OCI-LY7 (cell line): ENCODE measurements at regions not wholly inside any gene's neighbourhood (a gene's known extent, or its start where the extent isn't known, plus 50 kb on each side); places are given as distances from the start of the nearest gene placed in this dataset.

Source experiments
- BruUV-seq: library from RNA; stranded (reverse); fragments of 400-500 nt; replicated peaks from 2 replicates; lab custom pipeline; 2021; lab: Mats Ljungman, UMichigan
- CTCF ChIA-PET: fragments of 300-600 bp; sonication (Branson Sonifier 250); formaldehyde crosslinking; loops from one replicate; lab custom pipeline; 2022; ENCODE audit warnings: antibody characterized with exemption; ENCODE audit not compliant: unreplicated experiment; lab: Charles Lee
- POLR2A ChIA-PET: fragments of 300-600 bp; sonication (Branson Sonifier 250); formaldehyde crosslinking; loops from one replicate; lab custom pipeline; 2022; ENCODE audit warnings: antibody characterized with exemption; lab: Charles Lee
- DNase-seq: peaks from one replicate; pipeline ENCODE4 v3.0.0-alpha.2; 2015; ENCODE audit warnings: low spot score
- H2AFZ ChIP-seq: fragments of 200-600 bp; sonication (generic), shearing (Covaris generic); 2 replicates; pipeline ENCODE4 v1.6.1; 2014; ENCODE audit warnings: mild to moderate bottlenecking, antibody characterized with exemption, low read length, moderate library complexity
- H3K27ac ChIP-seq: fragments of 200-600 bp; sonication (generic); 2 replicates; pipeline ENCODE4 v1.5.1; 2014; ENCODE audit warnings: mixed run types, low read depth, mild to moderate bottlenecking, moderate library complexity, low read length, inconsistent platforms; ENCODE audit not compliant: poor library complexity, severe bottlenecking
- H3K36me3 ChIP-seq: fragments of 200-600 bp; sonication (generic); 2 replicates; pipeline ENCODE4 v1.6.1; 2014; ENCODE audit warnings: mild to moderate bottlenecking, antibody characterized with exemption, low read length, moderate library complexity, mixed read lengths; ENCODE audit not compliant: insufficient read depth
- H3K4me1 ChIP-seq: fragments of 200-600 bp; sonication (generic); 2 replicates; pipeline ENCODE4 v1.5.1; 2014; ENCODE audit warnings: mild to moderate bottlenecking, low read length; ENCODE audit not compliant: insufficient read depth, poor library complexity, severe bottlenecking
- H3K4me2 ChIP-seq: fragments of 200-600 bp; sonication (generic); 2 replicates; pipeline ENCODE4 v1.6.1; 2014; ENCODE audit warnings: mild to moderate bottlenecking, low read length
- H3K4me3 ChIP-seq: fragments of 200-600 bp; sonication (generic); 2 replicates; pipeline ENCODE4 v1.5.1; 2014; ENCODE audit warnings: mild to moderate bottlenecking, low read depth, low read length; ENCODE audit not compliant: poor library complexity, severe bottlenecking
- H3K79me2 ChIP-seq: fragments of 200-600 bp; sonication (generic); 2 replicates; pipeline ENCODE4 v1.6.1; 2016; ENCODE audit warnings: low read depth, mild to moderate bottlenecking, low read length, moderate library complexity, mixed read lengths; ENCODE audit not compliant: insufficient read depth
- H3K9me2 ChIP-seq: fragments of 200-600 bp; sonication (generic); 2 replicates; pipeline ENCODE4 v1.6.1; 2016; ENCODE audit warnings: mild to moderate bottlenecking, low read length, mixed read lengths; ENCODE audit not compliant: insufficient read depth
- H3K9me3 ChIP-seq: fragments of 200-600 bp; sonication (generic); 2 replicates; pipeline ENCODE4 v1.6.1; 2014; ENCODE audit warnings: mild to moderate bottlenecking, mixed run types, low read length, mixed read lengths
- H4K20me1 ChIP-seq: fragments of 200-600 bp; sonication (generic); 2 replicates; pipeline ENCODE4 v1.6.1; 2014; ENCODE audit warnings: mild to moderate bottlenecking, antibody characterized with exemption, low read length, moderate library complexity, mixed read lengths; ENCODE audit not compliant: insufficient read depth
- CTCF ChIP-seq: fragments of 200-600 bp; sonication (generic); conservative IDR thresholded peaks from 2 replicates; pipeline ENCODE4 v1.5.1; 2014; ENCODE audit warnings: mild to moderate bottlenecking, antibody characterized with exemption, low read length, moderate library complexity, mixed read lengths
- EZH2phosphoT487 ChIP-seq: fragments of 200-600 bp; sonication (generic); IDR thresholded peaks from 2 replicates; pipeline ENCODE4 v1.6.1; 2018; ENCODE audit warnings: low read depth, borderline replicate concordance, mild to moderate bottlenecking, mixed run types, antibody characterized with exemption, low read length, moderate library complexity, mixed read lengths
- intact Hi-C: fragments of 100-400 bp; cut with micrococcal nuclease; formaldehyde crosslinking; loops from one replicate; pipeline ENCODE4 v1.10.0; 2022; ENCODE audit not compliant: unreplicated experiment

GRCh38 chr2:120593921-120594686, 141.6 kb upstream of the GLI2 start:
- Histone ChIP-seq H2AFZ (no peak overlapping the region), H3K4me2 (no peak overlapping the region), H3K27ac (no peak overlapping the region), H3K9me3 (no peaks in the 10 kb centered on the region), H4K20me1 (no peaks in the 10 kb centered on the region), H3K4me3 (no peak overlapping the region), H3K9me2 (no peaks in the 10 kb centered on the region), H3K4me1 (no peaks in the 10 kb centered on the region), H3K79me2 (no peaks in the 10 kb centered on the region), H3K36me3 (no peaks in the 10 kb centered on the region)
- DNase-seq, result no peak
- POLR2A ChIA-PET, result no interaction called here
- no TSS peak for BruUV-seq
- CTCF ChIA-PET, result no interaction called here
- TF ChIP-seq EZH2phosphoT487, result no peak
- no peak for TF ChIP-seq CTCF
- intact Hi-C loops, result no loop called here

GRCh38 chr2:120594856-120595685, 140.6 kb upstream of the GLI2 start:
- Histone ChIP-seq H2AFZ (no peak overlapping the region), H3K79me2 (no peaks in the 10 kb centered on the region), H3K4me2 (no peak overlapping the region), H3K4me1 (no peaks in the 10 kb centered on the region), H3K27ac (no peak overlapping the region), H4K20me1 (no peaks in the 10 kb centered on the region), H3K9me3 (no peaks in the 10 kb centered on the region), H3K36me3 (no peaks in the 10 kb centered on the region), H3K9me2 (no peaks in the 10 kb centered on the region), H3K4me3 (no peak overlapping the region)
- no peak for DNase-seq
- intact Hi-C loops, result no loop called here
- ChIA-PET CTCF (interaction anchor here (0.9 kb wide), 1 partner anchor 32 kb away, joined by 4 read pairs; no protein-coding TSS in a partner anchor), POLR2A (no interaction called here)
- TF ChIP-seq EZH2phosphoT487 (no peak), CTCF (no peak)
- no TSS peak for BruUV-seq
